ENCODE measurements at regions not wholly inside any gene's neighbourhood (a gene's known extent, or its start where the extent isn't known, plus 50 kb on each side); places are given as distances from the start of the nearest gene placed in this dataset.
A peak's percentile ranks its signal among the peaks of the same experiment; 100 is the strongest.
"Not testable (repeated sequence)": the region's sequence is repeated elsewhere in the genome, so short reads cannot be mapped to it uniquely, and the experiment has no call there.

GRCh38 chr3:166351461-166351860, 514.2 kb upstream of the BCHE start:
- no peak for DNase-seq

- DNase-seq = no peak
These were observed 503.5 kb upstream of the BCHE start for GRCh38 chr3:166340604-166341266.

DNA sequence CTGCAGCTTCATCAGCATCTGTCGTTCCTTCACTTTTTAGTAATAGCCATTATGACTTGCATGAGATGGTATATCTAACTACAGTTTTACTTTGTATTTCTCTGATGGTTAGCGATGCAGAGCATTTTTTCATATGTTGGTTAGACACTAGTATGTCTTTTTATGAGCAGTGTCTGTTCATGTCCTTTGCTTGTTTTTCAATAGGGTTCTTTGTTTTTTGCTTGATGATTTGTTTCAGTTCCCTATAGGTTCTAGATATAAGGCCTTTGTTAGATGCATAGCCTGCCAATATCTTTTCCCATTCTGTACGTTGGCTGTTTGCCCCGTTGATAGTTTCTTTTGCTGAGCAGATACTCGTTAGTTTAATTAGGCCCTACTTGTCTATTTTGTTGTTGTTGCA, 487.2 kb upstream of the BCHE start:
- DNase-seq = no peak

GRCh38 chr3:166322391-166322790, 485.2 kb upstream of the BCHE start:
- DNase-seq = no peak

DNA sequence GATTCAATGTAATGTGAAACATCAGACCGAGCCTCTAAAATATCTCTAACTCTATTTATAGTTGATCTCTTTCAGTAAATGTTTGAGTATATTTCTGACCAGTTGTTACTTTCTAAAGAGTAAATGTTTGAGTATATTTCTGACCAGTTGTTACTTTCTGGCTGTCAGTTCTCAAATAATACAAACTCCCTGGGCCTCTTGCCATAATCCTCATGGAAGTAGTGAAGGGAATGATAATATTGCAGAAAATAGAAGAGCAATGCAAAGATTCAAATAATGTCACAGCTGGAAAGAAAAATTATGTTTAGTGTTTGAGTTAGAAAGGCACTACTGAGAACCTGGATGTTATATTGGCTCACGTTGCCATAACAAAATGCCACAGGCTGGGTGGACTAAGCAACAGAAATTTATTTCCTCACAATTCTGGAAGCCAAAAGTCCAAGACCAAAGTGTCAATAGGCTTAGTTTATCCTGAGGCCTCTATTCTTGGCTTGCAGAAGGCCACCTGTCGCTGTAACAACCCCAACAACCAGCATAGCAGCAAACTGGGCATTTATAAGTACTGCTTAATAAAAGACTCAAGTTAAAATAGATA, 470.6 kb upstream of the BCHE start:
- no peak for DNase-seq

- DNase-seq = no peak
These were observed 467.4 kb upstream of the BCHE start for GRCh38 chr3:166304584-166304983.

- DNase-seq = no peak
These were observed 466.5 kb upstream of the BCHE start for GRCh38 chr3:166303681-166304080.

GRCh38 chr3:166302331-166302730, 465.1 kb upstream of the BCHE start:
- DNase-seq = no peak

DNA sequence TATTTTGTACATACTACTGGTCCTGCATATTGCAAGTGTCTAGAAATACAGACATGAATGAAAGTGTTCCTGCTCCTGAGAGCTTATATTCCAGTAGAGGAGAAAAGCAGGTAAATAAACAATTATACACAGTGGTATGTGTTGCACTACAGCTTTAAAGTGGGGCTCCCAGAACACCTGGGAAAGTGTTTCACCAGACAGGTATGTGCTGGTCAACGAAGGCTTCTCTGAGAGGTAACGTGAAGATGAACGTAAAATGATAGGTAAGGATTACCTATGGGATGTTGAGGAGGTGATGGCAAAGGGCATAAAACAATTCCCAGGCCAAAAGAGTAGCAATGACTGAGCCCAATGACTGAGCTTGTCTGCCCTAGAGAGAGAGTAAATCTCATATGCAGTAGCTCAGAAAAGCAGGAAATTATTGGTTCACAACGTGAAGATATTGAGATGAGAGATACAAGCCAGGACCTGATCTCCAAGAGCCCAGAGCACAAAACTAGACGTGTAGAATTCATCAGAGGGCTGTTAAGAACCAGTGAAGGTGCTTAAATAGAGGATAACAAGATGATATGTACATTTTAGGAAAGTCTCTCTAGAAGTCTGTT, 459.1 kb upstream of the BCHE start:
- no peak for DNase-seq

DNA sequence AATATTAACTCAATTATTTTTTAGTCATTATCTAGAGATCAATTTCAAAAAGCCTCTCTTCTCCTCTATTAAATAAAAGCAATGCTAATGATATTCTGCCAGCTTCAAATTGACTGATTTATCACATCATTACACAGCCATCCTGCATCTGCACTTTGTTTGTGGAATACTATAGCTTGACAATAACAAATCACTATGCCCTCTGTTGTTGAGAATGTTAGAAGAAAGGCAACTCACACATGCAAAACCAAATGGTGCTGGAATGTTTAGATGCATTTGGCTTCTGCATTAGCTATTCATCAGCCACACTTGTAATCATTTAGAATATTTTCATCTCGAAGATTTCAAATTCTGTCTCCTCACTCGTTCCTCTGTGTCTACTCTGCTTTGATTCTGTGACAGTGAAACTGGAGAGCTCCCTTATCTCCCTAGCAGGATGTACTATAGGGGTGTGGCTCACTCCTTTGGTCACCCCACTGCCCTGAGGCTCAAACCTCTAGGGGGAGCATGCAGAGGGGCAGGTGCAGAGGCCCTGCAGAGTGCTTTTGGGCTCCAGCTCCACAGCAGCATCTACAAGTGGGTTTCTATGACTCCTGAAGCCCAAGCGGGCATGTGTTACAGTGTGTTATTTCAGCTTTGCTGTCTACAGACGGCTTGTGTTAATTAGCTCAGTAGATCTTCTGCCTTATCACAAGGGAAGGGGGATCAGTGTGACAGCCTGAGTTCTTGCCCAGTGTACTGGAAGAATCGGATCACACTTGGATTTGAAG, 454.1 kb upstream of the BCHE start:
- no peak for DNase-seq

DNA sequence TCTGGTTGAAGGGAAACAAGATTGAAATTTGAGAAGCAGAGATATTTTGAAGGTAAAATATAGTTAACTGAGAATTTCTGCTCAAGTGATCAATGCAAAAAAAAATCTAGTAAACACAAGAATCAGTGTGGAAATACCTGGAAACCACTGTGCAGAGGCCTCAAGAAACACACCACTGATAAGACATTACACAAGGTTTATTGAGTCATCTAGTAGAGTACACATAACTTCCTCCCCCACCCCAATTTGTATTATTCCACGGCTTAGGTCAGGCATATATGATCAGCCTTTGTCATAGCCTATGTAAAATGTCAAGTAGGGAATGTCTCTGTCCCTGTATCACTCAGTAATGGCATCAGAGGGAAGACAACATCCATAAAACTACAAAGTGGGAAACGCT, 447.8 kb upstream of the BCHE start:
- no peak for DNase-seq

- DNase-seq = peak in 20 of 58 donors; percentile 0 to 47 (median 4)
These were observed 446.6 kb upstream of the BCHE start for GRCh38 chr3:166283840-166284239.

DNA sequence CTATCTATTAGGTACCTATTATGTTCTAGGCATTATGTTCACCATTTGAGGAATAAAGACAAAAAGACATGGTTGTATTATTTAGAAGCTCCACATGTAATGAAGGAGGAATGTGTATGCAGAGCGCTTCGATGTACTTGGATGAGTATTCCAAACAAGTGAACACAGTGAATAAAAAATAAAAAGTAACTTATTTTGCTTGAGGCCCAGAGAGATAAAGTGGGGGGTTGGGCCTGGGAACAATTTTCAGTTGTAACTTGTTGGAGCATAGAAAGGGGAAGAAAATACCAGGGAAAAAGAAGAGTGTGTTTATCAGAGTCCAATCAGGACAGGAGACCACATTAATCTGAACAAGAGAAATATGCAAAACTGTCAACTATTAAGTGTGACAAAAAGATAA, 445.7 kb upstream of the BCHE start:
- no peak for DNase-seq

DNA sequence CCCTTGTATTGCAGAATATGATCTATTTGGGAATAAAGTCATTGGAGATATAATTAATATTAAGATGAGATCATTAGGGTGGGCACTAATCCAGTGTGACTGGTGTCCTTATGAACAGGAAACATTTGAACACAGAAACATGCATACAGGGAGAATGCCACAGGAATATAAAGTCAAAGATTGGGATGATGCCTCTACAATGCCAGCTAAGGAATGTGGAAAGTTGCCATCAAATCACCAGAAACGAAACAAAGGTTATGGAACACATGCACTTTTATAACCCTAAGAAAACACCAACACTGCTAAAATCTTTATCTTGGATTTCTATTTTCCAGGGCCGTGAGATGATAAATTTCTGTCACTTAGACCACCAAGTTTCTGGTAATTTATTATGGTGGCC, 442.4 kb upstream of the BCHE start:
- DNase-seq = no peak

DNA sequence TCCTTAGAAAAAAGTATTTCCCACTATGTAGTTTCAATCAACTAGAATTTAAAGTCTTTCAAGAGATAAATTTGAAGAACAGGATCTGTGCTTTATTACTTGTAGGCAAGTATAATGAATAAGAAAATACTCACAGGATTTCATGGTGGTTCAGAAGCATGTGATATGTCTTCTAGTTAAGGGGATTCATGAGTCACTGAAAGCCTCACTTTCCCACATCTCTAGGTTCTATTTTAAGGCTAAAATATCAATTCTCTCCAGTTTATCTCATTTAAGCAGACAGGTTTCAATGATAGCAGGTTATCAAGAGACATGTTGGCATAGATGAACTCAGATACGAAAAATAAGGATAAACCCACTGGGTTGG, 437.8 kb upstream of the BCHE start:
- no peak for DNase-seq

DNA sequence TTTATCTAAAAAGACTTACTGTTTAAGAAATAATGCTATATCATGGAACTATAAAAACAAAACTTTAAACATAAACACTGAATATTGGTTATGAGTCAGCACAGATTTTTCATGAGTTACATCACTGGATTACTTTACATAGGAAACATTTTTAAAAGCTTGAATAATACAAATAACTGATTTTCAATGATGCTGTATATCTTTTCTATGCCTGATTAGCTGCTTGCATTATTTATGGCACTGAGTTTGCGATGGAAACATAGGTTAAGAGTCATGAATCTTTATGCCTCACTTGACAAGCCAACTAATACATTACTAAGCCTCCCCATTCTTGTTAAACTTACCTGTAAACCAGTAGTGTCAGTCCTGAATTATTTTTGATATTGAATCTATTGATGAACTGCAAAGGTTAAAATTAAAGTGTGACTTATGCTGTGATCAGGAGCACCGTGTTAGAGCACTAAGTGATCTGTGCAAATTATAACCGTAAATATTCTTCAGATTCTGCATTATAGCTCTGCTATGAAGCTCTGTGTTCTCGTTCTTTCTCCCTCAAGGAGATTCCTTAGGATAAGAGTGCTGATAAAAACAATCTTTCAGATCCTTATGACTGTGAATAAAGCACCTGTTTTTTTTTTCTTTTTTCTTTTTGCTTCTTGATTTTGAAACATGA, 437.3 kb upstream of the BCHE start:
- DNase-seq = no peak

GRCh38 chr3:166270429-166270828, 433.2 kb upstream of the BCHE start:
- DNase-seq = no peak

GRCh38 chr3:166265153-166265552, 427.9 kb upstream of the BCHE start:
- DNase-seq = no peak

DNA sequence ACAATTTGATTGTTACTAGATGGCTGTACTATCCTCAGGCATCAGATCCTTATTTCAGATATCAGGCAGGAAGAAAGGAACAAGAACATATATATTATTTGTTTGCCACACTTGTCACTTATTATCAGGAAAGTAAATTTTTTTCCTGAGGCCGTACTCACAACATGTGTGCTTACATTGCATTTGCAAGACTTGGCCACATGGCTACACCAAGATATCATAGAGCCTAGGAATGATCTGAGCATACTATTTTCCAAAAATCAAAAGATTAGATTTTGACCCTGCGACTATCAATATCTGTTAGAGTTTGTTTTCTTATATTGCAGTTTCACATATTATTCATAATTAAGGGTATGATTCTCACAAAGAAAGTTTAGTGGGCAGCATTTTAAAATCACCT, 426.2 kb upstream of the BCHE start:
- no peak for DNase-seq

DNA sequence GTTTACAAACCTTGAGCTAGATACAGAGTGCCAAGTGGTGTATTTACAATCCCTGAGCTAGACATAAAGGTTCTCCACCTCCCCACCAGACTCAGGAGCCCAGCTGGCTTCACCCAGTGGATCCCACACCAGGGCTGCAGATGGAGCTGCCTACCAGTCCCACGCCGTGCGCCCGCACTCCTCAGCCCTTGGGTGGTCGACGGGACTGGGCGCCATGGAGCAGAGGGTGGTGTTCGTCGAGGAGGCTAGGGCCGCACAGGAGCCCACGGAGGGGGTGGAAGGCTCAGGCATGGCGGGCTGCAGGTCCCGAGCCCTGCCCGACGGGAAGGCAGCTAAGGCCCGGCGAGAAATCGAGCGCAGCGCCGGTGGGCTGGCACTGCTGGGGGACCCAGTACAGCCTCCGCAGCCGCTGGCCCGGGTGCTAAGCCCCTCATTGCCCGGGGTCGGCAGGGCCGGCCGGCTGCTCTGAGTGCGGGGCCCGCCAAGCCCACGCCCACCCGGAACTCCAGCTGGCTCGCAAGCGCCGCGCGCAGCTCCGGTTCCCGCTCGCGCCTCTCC, 421.1 kb upstream of the BCHE start:
- not testable (repeated sequence) for DNase-seq

DNA sequence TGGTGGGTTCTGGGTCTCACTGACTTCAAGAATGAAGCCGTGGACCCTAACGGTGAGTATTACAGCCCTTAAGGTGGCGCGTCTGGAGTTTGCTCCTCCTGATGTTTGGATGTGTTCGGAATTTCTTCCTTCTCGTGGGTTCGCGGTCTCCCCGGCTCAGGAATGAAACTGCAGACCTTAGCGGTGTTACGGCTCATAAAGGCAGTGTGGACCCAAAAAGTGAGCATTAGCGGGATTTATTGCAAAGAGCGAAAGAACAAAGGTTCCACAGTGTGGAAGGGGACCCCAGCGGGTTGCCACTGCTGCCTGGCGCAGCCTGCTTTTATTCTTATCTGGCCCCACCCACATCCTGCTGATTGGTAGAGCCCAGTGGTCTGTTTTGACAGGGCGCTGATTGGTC, 420.5 kb upstream of the BCHE start:
- DNase-seq = no peak

GRCh38 chr3:166248784-166249183, 411.6 kb upstream of the BCHE start:
- no peak for DNase-seq

All from anterior cingulate cortex (tissue), 58 donors.